Left hindlimb (tissue), 1 donor: ENCODE measurements at regions not wholly inside any gene's neighbourhood (a gene's known extent, or its start where the extent isn't known, plus 50 kb on each side); places are given as distances from the start of the nearest gene placed in this dataset.
"Not testable (repeated sequence)": the region's sequence is repeated elsewhere in the genome, so short reads cannot be mapped to it uniquely, and the experiment has no call there.

Source experiments
- DNase-seq: peaks from one replicate; pipeline ENCODE4 v3.0.0-alpha.2; 2018

DNA sequence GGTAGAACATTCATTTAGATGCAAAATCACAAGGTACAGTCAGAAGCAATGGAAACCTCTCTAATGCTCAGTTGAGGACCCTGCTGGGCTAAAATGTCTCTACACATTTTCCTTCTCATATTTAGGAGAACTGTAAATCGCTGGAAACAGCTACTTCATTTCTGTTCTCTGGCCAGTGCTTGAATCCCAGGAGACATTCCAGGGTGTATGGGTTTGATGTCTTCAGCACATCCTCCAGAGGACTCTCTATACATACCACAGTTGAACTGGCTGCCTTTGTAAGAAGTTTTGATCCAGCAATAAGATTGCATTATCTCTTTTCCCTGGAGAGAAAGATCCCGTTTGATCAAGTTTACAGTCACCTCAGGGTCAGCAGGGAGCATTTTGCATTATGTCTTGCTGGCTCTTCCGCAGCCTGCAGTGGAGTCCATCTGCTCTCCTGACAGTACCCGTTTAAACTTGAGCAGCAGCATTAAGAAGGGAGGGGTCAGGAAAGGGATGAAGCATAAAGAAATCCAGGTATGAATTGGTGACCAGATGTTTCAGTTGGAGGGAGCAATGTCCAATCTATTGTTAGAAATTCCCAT lies 676.0 kb downstream of the EPHA3 start:
- no peak for DNase-seq

- peak; percentile 75 for DNase-seq
Observed at GRCh38 chr3:89787485-89787884, 680.1 kb downstream of the EPHA3 start.

DNA sequence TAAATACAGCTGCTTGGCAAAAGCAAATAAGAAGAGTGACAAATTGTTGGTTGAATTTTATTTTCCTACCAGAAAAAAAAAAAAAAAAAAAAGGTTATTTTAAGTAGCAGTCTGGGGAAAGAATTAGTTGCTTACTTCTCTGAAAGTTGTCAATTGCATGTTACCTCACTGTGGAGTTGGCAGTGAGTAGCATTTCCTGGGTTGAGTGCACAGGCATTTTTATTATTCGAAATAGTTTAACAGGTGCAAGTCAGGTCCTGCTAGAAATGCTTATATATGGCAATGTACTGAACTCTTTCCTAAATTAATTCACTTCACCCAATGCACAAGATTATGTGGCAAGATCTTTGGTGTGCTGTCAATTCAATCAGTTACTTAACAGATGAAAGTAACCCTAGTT lies 680.6 kb downstream of the EPHA3 start:
- no peak for DNase-seq

DNA sequence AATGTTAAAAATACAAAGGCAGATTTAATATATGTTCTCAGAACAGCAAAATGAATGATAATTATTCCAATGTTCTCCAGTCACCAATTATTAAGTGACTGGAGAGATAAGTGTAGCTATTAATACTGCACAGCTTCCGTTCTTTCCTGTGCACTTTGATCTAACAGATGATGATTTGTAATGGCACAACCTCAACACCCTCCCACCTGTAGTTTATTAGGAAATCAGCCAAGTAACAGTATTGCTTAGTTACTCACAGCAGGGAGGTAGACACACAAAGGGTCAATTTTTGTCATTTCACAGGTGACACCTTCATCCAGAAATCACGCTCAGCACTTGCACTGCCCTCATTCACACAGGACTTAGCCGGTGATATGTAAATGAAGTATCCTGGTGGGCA lies 688.1 kb downstream of the EPHA3 start:
- no peak for DNase-seq

GRCh38 chr3:89802881-89803280 lies 695.5 kb downstream of the EPHA3 start:
- DNase-seq = no peak

DNA sequence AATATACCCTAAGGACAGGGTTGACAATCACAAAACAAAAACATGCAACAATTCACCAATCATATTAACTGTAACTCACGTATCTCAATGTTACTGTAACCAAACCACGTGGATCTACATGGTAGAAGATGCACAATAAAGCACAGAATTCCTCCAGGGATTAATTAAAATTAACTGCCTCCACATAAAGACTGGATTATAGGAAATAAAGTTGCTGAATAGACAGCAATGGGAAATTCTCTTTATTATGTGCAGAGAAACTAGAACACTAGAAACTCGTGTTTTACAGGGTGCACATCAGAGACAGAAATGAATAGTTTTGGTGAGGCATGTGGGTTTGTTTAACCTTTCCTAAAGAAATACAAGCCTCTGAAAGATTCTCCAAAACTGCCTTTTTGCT lies 696.3 kb downstream of the EPHA3 start:
- no peak for DNase-seq

GRCh38 chr3:89806166-89806565 lies 698.7 kb downstream of the EPHA3 start:
- no peak for DNase-seq

DNA sequence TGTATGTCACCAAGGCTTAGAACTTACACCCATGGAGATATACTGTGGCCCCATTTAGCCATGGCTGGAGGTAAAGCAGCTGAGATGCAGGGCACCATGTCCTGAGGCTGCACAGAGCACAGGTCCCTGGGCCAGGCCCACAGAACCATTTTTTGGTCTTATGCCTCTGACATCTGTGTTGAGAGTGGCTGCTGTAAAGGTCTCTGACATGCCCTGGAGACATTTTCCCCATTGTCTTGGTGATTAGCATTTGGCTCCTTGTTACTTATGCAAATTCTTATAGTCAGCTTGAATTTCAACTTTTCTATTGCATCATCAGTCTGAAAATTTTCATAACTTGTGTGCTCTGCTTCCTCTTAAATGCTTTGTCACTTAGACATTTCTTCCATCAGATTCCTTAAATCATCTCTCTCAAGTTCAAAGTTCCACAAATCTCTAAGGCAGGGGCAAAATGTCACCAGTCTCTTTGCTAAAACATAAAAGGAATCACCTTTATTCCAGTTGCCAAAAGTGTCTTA lies 701.3 kb downstream of the EPHA3 start:
- no peak for DNase-seq

DNA sequence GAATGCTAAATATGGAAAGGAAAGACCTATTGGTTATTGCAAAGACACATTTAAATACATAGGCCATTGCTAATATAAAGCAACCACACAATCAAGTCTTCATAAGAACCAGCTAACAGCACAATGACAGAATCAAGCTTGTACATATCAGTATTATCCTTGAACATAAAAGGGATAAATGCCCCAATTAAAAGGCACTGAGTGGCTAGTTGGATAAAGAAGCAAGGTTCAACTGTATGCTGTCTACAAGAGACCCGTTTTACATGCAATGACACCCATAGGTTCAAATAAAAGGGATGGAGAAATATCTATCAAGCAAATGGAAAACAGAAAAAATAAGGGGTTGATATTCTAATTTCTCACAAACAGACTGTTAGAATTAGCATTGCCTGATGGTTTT lies 706.1 kb downstream of the EPHA3 start:
- DNase-seq = no peak

DNA sequence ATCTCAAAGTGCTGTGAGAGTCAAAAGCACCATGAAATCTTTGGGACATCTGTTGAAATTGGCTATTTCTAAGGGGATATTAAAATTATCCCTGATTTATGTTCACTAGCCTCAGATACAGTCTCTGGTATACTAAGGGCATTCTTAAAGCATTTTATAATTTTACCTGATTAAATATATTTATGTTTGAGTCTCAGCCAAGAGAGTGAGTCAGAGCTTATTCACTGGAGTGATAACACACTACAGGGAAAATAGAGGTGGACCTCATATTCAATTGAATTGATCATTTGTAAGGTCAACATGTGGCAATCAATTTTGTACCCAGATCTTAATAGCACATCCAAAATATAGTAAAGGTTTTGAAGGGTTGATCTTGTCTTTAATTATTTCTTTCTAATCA lies 733.6 kb downstream of the EPHA3 start:
- no peak for DNase-seq

DNA sequence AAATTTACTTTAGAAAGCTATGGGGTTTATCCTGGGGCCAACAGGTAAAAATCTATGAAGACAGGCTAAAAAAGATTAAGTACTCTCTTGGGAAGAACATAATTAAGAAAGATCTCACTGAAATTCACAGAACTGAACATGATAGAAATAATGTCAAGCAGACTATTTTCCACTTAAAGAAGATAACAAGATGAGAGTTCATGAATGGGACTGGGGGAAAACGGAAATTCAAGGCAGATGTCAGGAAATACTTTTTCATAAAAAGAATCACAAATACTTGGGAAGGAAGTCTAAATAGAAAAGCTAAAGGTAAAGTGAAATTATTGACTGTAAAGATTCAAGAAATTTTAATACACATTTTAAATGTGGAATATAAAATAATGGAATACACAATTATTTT lies 737.6 kb downstream of the EPHA3 start:
- DNase-seq = no peak

DNA sequence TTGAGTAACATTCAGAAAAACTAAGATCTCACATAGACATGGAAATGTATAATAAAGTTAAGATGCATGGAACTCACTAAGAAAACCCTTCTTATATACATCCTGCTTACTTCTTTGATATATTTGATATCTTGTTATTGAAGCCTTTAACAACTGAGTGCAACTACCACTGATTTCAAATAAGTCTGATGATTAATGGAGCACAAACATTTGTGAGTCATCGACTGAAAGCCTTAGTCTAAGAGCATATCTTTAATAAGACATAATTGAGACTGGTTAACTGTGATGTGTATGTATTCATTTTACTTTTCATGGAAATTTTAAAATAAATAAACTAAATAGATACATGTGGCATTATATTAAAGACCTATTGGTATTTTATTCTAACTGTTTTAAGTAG lies 740.5 kb downstream of the EPHA3 start:
- no peak for DNase-seq

DNA sequence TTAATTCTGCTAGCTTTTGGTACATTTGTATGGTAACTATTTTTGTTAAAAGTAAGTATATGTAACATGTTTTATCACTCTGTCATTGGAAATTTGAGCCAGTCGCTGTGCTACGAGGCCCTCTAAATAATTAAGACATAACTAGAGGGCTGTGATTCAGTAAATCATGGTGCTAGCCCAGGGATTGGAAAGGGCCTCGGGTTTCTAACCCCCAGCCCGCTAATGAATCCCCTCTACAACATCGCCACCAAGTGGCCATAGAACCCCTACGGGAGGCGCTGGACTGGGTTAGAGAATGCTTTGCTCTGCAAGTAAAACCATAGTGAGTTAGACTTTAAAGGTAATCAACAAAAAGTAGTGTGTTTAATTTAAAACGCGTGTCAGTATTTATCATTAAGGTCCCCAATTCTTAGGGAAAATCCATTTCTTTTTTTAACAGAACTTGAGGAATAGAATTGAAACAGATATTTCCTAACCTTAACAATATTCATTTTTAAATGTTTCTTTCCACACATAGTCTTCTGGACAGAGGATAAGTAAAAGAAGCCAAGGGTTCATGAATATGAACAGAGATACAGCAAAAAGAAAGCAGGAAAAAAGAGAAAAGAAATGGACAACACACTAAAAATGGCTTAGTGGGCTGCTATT lies 744.7 kb downstream of the EPHA3 start:
- peak; percentile 80 for DNase-seq

DNA sequence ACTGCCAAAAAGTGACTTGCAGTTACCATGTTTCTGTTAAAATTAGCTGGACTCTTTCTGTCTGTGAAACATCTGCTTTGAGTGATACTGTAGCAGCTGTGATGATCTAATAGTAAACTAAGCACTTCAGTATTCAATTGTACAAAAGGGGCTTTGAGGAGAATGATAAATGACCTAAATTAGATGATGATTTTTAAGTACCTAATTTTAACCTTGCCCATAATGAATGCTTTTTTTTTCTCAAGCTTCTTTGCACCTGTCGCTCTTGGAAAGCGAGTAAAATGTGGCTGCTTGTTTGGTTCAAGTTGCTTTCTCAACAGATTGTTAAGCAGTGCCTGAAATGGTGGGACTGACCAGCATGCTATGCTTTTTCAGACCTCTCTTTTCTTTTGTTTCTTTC lies 752.3 kb downstream of the EPHA3 start:
- no peak for DNase-seq

- DNase-seq = no peak
Observed at GRCh38 chr3:89867286-89867685, 759.9 kb downstream of the EPHA3 start.

DNA sequence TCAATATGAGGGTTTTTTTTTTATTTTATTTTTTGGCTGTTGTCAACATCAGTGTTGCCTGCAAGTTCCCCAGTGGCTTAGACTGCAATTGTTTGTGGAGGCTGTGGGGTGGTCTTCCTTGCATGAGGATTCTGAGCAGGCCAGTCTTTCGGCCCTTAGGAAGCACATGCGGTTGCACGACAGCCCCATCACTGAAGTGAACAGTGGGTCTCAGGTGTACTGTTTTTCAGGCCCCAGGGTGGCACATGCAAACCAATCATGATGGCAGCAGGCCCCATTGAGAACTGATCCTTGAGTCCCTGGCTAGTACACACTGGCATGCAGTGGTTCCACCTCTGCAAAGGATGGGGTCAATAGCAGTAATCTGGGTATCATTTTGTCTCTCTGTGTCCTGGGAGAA lies 768.7 kb downstream of the EPHA3 start:
- DNase-seq = no peak

GRCh38 chr3:89877230-89877629 lies 769.8 kb downstream of the EPHA3 start:
- peak; percentile 25 for DNase-seq

- no peak for DNase-seq
Observed at GRCh38 chr3:89889386-89889785, 782.0 kb downstream of the EPHA3 start.

DNA sequence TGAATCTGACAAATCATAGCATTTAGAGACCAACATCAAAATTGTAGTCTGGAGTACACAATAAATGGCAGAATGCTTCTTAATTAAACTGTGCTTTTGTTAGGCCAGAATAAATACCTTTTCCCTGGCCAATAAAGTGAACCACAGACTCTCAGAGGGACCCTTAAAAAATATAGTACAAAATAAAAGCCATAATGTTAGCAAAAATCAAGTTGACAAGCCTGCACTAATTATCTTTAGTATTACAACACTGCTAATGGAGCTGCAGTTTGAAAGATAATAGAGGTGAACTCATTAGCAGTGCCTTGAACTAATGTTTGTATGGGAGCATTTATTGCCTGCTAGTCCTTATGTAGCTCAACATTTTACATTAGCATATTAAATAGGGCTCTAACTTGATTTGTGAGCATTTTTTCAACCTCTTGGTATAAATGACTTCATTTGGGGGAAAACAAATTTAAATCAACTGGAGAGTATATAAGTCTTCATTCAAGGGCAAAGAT lies 801.3 kb downstream of the EPHA3 start:
- no peak for DNase-seq

GRCh38 chr3:89912031-89912430 lies 804.6 kb downstream of the EPHA3 start:
- DNase-seq = no peak

DNA sequence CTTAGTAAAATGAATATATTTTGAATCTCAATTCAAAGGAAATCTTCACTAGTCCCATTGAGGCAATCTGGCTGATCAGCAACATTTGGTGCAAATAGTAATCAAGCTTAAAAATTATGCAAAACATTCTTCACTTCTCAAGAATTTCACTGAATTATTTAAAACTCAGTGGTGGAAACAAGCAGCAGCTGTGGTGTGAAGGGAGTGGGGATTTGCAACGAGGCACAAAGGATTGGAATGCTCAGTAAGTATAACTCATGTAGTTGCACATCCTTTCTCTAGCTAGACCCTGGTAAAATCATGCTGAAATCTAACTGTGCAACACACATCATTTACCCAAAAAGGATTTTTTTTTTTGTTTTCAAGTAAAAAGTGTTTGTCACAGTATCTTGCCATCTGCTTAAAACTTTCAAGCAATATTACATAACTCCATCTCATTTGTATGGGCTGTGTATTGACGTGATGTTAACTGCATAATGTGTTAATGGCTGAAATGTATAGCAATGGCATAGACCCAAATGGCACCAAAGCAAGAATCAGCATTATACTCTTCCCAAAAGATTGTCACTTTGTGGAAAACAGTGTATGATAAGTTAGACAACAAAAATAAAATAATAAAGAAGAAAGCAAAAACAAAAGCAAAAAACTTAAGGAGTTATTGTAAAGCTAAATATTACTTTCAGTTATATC lies 816.6 kb downstream of the EPHA3 start:
- DNase-seq = no peak

DNA sequence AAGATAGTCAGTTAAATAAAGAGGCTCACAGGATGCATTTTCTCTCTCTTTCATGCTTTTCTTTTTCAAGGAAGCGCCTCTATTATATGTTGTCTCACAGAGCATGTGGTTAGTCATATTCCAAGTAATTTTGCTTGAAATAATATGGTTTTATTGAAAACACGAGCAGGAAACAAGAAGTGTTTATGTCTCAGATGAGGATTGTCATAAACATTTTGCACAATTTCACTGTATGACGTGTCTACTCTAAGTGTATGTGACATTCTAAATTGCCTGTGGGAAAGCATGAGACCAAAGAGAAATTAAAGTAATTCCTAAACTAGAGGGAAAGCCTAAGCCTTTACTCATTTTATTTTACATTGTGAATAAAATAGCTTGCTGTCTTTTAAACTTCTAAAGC lies 818.6 kb downstream of the EPHA3 start:
- DNase-seq = no peak

DNA sequence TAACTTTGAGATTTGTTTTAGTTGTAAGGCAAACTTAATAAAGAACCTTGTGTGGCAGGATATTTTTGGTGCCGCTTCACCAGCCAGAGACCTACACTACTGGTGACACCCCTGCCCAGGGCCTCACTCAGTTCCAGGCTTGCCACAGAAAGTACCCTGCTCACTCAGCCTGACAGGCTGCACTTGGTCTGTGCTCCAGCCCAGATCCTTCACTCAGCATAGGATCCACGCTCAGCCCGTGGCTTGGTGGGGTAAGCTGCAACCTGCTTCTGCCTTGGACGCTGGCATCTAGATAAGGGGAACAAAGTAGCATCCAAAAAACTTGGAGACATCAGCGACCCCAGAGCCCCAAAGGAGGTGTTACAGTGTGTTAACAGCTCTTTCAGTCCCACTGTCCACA lies 825.5 kb downstream of the EPHA3 start:
- no peak for DNase-seq

DNA sequence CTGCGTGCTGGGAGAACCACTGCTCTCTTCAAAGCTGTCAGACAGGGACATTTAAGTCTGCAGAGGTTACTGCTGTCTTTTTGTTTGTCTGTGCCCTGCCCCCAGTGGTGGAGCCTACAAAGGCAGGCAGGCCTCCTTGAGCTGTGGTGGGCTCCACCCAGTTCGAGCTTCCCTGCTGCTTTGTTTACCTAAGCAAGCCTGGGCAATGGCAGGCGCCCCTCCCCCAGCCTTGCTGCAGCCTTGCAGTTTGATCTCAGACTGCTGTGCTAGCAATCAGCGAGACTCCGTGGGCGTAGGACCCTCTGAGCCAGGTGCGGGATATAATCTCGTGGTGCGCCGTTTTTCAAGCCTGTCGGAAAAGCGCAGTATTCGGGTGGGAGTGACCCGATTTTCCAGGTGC lies 837.0 kb downstream of the EPHA3 start:
- DNase-seq = not testable (repeated sequence)
